K562 (cell line): ENCODE measurements at regions not wholly inside any gene's neighbourhood (a gene's known extent, or its start where the extent isn't known, plus 50 kb on each side); places are given as distances from the start of the nearest gene placed in this dataset.

Source experiments
- ATAC-seq: fragments of 200-7000 bp; cut with Tn5 transposase; 3 replicates; pipeline ENCODE4 v1.9.1; 2020; ENCODE audit warnings: moderate library complexity
- BruUV-seq: library from RNA; stranded (reverse); fragments of 400-500 nt; replicated peaks from 2 replicates; lab custom pipeline; 2021; lab: Mats Ljungman, UMichigan
- CTCF ChIA-PET: fragments of 300-600 bp; formaldehyde crosslinking; extraction: SDS; loops from one replicate; lab custom pipeline; 2021; ENCODE audit warnings: low intra/inter-chr PET ratio; lab: Yijun Ruan, JAX
- POLR2A ChIA-PET: fragments of 300-600, 350-650 bp; sonication (Branson Sonifier 250); formaldehyde crosslinking; extraction: SDS; loops from one replicate; lab custom pipeline; 2021; ENCODE audit warnings: antibody characterized with exemption, inconsistent platforms; lab: Yijun Ruan, JAX
- DNase-seq, 4 experiments: peaks; one replicate each; pipeline versions ENCODE4 v3.0.0 to v3.0.0-alpha.2; 2011 to 2018; ENCODE audit warnings: low spot score in 3 of 4, mixed read lengths in 3 of 4; ENCODE audit errors: extremely low read depth in 1 of 4
- FAIRE-seq: peaks from 2 replicates; lab custom pipeline; 2011; peaks lifted over from hg19 to GRCh38; lab: Jason Lieb, UNC
- H2AFZ ChIP-seq: 2 replicates; pipeline ENCODE4 v1.6.0; 2011; ENCODE audit warnings: low read depth, low read length, control low read depth, inconsistent platforms
- H3K27ac ChIP-seq: fragments of 200-600 bp; 3 replicates; pipeline ENCODE4 v1.8.0; 2011; ENCODE audit warnings: low read depth, mild to moderate bottlenecking, control low read depth, inconsistent platforms, low read length, moderate library complexity, mixed read lengths; ENCODE audit errors: extremely low read depth
- H3K27me3 ChIP-seq, 2 experiments: fragments of 300-600 bp in 1 of 2; 2 replicates in 1 of 2; 3 replicates in 1 of 2; pipeline versions ENCODE4 v1.6.0 to v1.8.0; 2011; ENCODE audit warnings: inconsistent platforms in 2 of 2, low read length in 2 of 2, mild to moderate bottlenecking in 1 of 2, mixed read lengths in 1 of 2, moderate library complexity in 1 of 2; ENCODE audit not compliant: control insufficient read depth in 2 of 2, insufficient read depth in 2 of 2
- H3K36me3 ChIP-seq: fragments of 300-600 bp; 3 replicates; pipeline ENCODE4 v1.8.0; 2011; ENCODE audit warnings: mild to moderate bottlenecking, low read length, inconsistent platforms; ENCODE audit not compliant: control insufficient read depth, insufficient read depth
- H3K4me1 ChIP-seq, 2 experiments: fragments of 200-600 bp in 1 of 2; replicated peaks in 1 of 2; 2 replicates in 1 of 2; 3 replicates in 1 of 2; pipeline versions ENCODE4 v1.5.1 to v1.8.0; 2011; ENCODE audit warnings: inconsistent platforms in 2 of 2, low read length in 2 of 2, mild to moderate bottlenecking in 1 of 2, mixed read lengths in 1 of 2, moderate library complexity in 1 of 2; ENCODE audit not compliant: control insufficient read depth in 2 of 2, insufficient read depth in 2 of 2
- H3K4me2 ChIP-seq: 2 replicates; pipeline ENCODE4 v1.6.1; 2011; ENCODE audit warnings: low read length, control low read depth, inconsistent platforms, mixed read lengths; ENCODE audit not compliant: insufficient read depth
- H3K4me3 ChIP-seq: fragments of 200-600 bp; sonication (generic), shearing (Covaris generic); 2 replicates; pipeline ENCODE4 v1.5.1; 2016; ENCODE audit warnings: control low read depth, inconsistent platforms
- H3K79me2 ChIP-seq: fragments of 200-600 bp; 3 replicates; pipeline ENCODE4 v1.8.0; 2011; ENCODE audit warnings: low read length, inconsistent platforms; ENCODE audit not compliant: control insufficient read depth, insufficient read depth
- H3K9ac ChIP-seq, 2 experiments: 2 replicates each; pipeline versions ENCODE4 v1.6.0 to v1.6.1; 2011; ENCODE audit warnings: low read depth in 2 of 2, low read length in 2 of 2, control low read depth in 1 of 2, inconsistent platforms in 1 of 2, mild to moderate bottlenecking in 1 of 2, mixed read lengths in 1 of 2; ENCODE audit not compliant: insufficient read depth in 1 of 2
- H3K9me1 ChIP-seq: one replicate; pipeline ENCODE4 v1.6.0; 2011; ENCODE audit warnings: inconsistent platforms, mild to moderate bottlenecking, low read length, moderate library complexity; ENCODE audit not compliant: control insufficient read depth, insufficient read depth
- H3K9me3 ChIP-seq: replicated peaks from 2 replicates; pipeline ENCODE4 v1.5.1; 2011; ENCODE audit warnings: low read depth, low read length, inconsistent platforms; ENCODE audit not compliant: control insufficient read depth, insufficient read depth
- H4K20me1 ChIP-seq: replicated peaks from 2 replicates; pipeline ENCODE4 v1.6.1; 2011; ENCODE audit warnings: low read length, inconsistent platforms, mixed read lengths; ENCODE audit not compliant: control insufficient read depth, insufficient read depth
- WGBS: fragments of 100-300 bp; shearing (Covaris generic); methylation state at CpG from one replicate; pipeline ENCODE4 v1.1.6; 2016; ENCODE audit warnings: low coverage, mixed read lengths; ENCODE audit not compliant: insufficient coverage; ENCODE audit errors: missing lambda C conversion rate; 5-methylcytosine and 5-hydroxymethylcytosine counted together
- in situ Hi-C: fragments of 300-500 bp; cut with MboI; formaldehyde crosslinking; loops from 4 replicates; pipeline ENCODE4 v1.15.0; 2018; ENCODE audit warnings: inconsistent platforms, mixed read lengths
- intact Hi-C: fragments of 100-400 bp; cut with micrococcal nuclease; formaldehyde crosslinking; loops from 2 replicates; pipeline ENCODE4 v1.14.2; 2022
- TF ChIP-seq, protein P1 (sequence below): sonication (generic); formaldehyde crosslinking; IDR thresholded peaks from 2 replicates; pipeline ENCODE4 v1.8.1; 2023; ENCODE audit warnings: mild to moderate bottlenecking, missing genetic modification reagents

DNA sequence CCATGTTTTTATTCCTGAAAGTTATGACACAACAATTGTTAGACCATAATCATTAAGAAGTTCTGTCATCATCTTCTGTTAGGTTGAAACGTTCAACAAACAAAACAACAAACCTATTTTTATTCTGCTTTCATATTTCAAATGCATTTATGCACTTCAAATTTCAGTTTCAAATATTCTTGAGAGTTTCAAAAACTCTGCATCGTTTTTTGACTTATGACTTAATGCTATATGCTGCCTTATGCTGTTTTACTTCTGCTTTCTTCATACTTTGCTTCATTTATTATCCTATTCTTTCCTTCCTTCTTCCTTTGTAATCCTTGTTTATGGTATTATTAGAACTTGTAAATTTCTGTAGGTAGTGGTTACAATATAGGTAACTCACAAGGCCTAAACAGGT, 95.0 kb downstream of the PCSK1 start:
- 3% methylated on average over 2 of the region's 2 CpGs for WGBS
- peaks cover 0 to 4% of the 10 kb centered on the region in 2 experiments; a peak in 2 of 5 replicates for H3K4me1 ChIP-seq
- ATAC-seq (no peak), DNase-seq (no peak), FAIRE-seq (no peak)
- no peaks in the 10 kb centered on the region for H3K9me1 ChIP-seq
- H2AFZ ChIP-seq = no peak overlapping the region
- CTCF ChIA-PET = interaction anchor here (0.5 kb wide), 1 partner anchor 269 kb away, joined by 3 read pairs; no protein-coding TSS in a partner anchor
- no peak overlapping the region for H3K4me3 ChIP-seq
- no peak overlapping the region for H3K27ac ChIP-seq
- TF ChIP-seq, protein P1, sequence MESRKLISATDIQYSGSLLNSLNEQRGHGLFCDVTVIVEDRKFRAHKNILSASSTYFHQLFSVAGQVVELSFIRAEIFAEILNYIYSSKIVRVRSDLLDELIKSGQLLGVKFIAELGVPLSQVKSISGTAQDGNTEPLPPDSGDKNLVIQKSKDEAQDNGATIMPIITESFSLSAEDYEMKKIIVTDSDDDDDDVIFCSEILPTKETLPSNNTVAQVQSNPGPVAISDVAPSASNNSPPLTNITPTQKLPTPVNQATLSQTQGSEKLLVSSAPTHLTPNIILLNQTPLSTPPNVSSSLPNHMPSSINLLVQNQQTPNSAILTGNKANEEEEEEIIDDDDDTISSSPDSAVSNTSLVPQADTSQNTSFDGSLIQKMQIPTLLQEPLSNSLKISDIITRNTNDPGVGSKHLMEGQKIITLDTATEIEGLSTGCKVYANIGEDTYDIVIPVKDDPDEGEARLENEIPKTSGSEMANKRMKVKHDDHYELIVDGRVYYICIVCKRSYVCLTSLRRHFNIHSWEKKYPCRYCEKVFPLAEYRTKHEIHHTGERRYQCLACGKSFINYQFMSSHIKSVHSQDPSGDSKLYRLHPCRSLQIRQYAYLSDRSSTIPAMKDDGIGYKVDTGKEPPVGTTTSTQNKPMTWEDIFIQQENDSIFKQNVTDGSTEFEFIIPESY (CRISPR knock-in tag) = no peak
- H3K9me3 ChIP-seq = no peaks in the 10 kb centered on the region
- POLR2A ChIA-PET = interaction anchor here (0.6 kb wide), 1 partner anchor 128 kb away, joined by 3 read pairs; no protein-coding TSS in a partner anchor
- no peaks in the 10 kb centered on the region for H3K79me2 ChIP-seq
- H4K20me1 ChIP-seq = no peaks in the 10 kb centered on the region
- no peak overlapping the region for H3K9ac ChIP-seq
- no peaks in the 10 kb centered on the region for H3K36me3 ChIP-seq
- BruUV-seq = no TSS peak
- peaks cover 0 to 6% of the 10 kb centered on the region in 2 experiments; a peak in 4 of 5 replicates for H3K27me3 ChIP-seq
- in situ Hi-C loops (loop anchor here (5.0 to 25.0 kb wide), 2 partner anchors 476 to 701 kb away; partner anchors contain the start of gene RFESD), intact Hi-C loops (loop anchor here (5.0 to 10.0 kb wide), 4 partner anchors 163 to 696 kb away; partner anchors contain the start of gene ELL2)
- no peak overlapping the region for H3K4me2 ChIP-seq
